Mesenchymal stem cell (in vitro differentiated cells and primary cell): ENCODE measurements at regions not wholly inside any gene's neighbourhood (a gene's known extent, or its start where the extent isn't known, plus 50 kb on each side); places are given as distances from the start of the nearest gene placed in this dataset.
"Not testable (repeated sequence)": the region's sequence is repeated elsewhere in the genome, so short reads cannot be mapped to it uniquely, and the experiment has no call there.

Source experiments
- DNase-seq: peaks from one replicate; pipeline ENCODE4 v3.0.0-alpha.2; 2013
- H2AFZ ChIP-seq: one replicate; pipeline ENCODE4 v1.6.1; 2013; ENCODE audit warnings: low read depth, mild to moderate bottlenecking, control low read depth, inconsistent platforms, low read length, moderate library complexity
- H2AK5ac ChIP-seq: 2 replicates; pipeline ENCODE4 v1.6.1; 2013; ENCODE audit warnings: low read length, moderate library complexity, mild to moderate bottlenecking, inconsistent platforms; ENCODE audit not compliant: severe bottlenecking
- H2BK120ac ChIP-seq: one replicate; pipeline ENCODE4 v1.6.1; 2013; ENCODE audit warnings: low read depth, mild to moderate bottlenecking, inconsistent platforms, low read length, moderate library complexity
- H2BK12ac ChIP-seq, 2 experiments: one replicate each; pipeline ENCODE4 v1.6.1; 2013; ENCODE audit warnings: inconsistent platforms in 2 of 2, low read length in 2 of 2, mild to moderate bottlenecking in 2 of 2, moderate library complexity in 2 of 2, control low read depth in 1 of 2
- H2BK15ac ChIP-seq: one replicate; pipeline ENCODE4 v1.6.1; 2013; ENCODE audit warnings: mild to moderate bottlenecking, low read depth, inconsistent platforms; ENCODE audit not compliant: poor library complexity, severe bottlenecking
- H2BK5ac ChIP-seq: 2 replicates; pipeline ENCODE4 v1.6.1; 2013; ENCODE audit warnings: low read depth, mild to moderate bottlenecking, low read length, control low read depth, inconsistent platforms; ENCODE audit not compliant: poor library complexity, severe bottlenecking
- H3K14ac ChIP-seq, 2 experiments: one replicate each; pipeline ENCODE4 v1.6.1; 2013; ENCODE audit warnings: inconsistent platforms in 2 of 2, low read length in 2 of 2, control low read depth in 1 of 2, mild to moderate bottlenecking in 1 of 2, moderate library complexity in 1 of 2
- H3K18ac ChIP-seq, 2 experiments: one replicate each; pipeline ENCODE4 v1.6.1; 2013; ENCODE audit warnings: inconsistent platforms in 2 of 2, low read length in 2 of 2, control low read depth in 1 of 2, low read depth in 1 of 2, mild to moderate bottlenecking in 1 of 2
- H3K23ac ChIP-seq, 2 experiments: one replicate each; pipeline ENCODE4 v1.6.1; 2013; ENCODE audit warnings: inconsistent platforms in 2 of 2, low read length in 2 of 2, mild to moderate bottlenecking in 2 of 2, moderate library complexity in 2 of 2, control low read depth in 1 of 2
- H3K27ac ChIP-seq: 2 replicates; pipeline ENCODE4 v1.5.1; 2013; ENCODE audit warnings: mild to moderate bottlenecking, moderate library complexity, low read length, control low read depth, inconsistent platforms; ENCODE audit not compliant: poor library complexity, severe bottlenecking
- H3K27me3 ChIP-seq, 2 experiments: 2 replicates each; pipeline versions ENCODE4 v1.6.1 to v1.7.0; 2013; ENCODE audit warnings: low read length in 2 of 2, mild to moderate bottlenecking in 2 of 2, moderate library complexity in 2 of 2, control low read depth in 1 of 2, inconsistent platforms in 1 of 2; ENCODE audit not compliant: control insufficient read depth in 1 of 2, insufficient read depth in 1 of 2
- H3K36me3 ChIP-seq, 2 experiments: 2 replicates each; pipeline versions ENCODE4 v1.6.1 to v1.7.0; 2013; ENCODE audit warnings: low read length in 2 of 2, control low read depth in 1 of 2, inconsistent platforms in 1 of 2, low read depth in 1 of 2, mild to moderate bottlenecking in 1 of 2; ENCODE audit not compliant: insufficient read depth in 2 of 2, control insufficient read depth in 1 of 2
- H3K4ac ChIP-seq, 2 experiments: one replicate each; pipeline ENCODE4 v1.6.1; 2013; ENCODE audit warnings: inconsistent platforms in 2 of 2, low read length in 2 of 2, mild to moderate bottlenecking in 2 of 2, moderate library complexity in 2 of 2, control low read depth in 1 of 2, low read depth in 1 of 2
- H3K4me1 ChIP-seq: 2 replicates; pipeline ENCODE4 v1.6.1; 2013; ENCODE audit warnings: low read depth, low read length, control low read depth; ENCODE audit not compliant: control insufficient read depth, insufficient read depth
- H3K4me2 ChIP-seq: 2 replicates; pipeline ENCODE4 v1.6.1; 2013; ENCODE audit warnings: low read length, mild to moderate bottlenecking, inconsistent platforms; ENCODE audit not compliant: poor library complexity, severe bottlenecking
- H3K4me3 ChIP-seq, 2 experiments: 2 replicates each; pipeline versions ENCODE4 v1.5.1 to v1.7.0; 2013; ENCODE audit warnings: low read length in 2 of 2, mild to moderate bottlenecking in 2 of 2, control low read depth in 1 of 2, low read depth in 1 of 2; ENCODE audit not compliant: insufficient read depth in 1 of 2
- H3K79me1 ChIP-seq: replicated peaks from 2 replicates; pipeline ENCODE4 v1.6.1; 2013; ENCODE audit warnings: mild to moderate bottlenecking, control low read depth, low read length, inconsistent platforms; ENCODE audit not compliant: poor library complexity, severe bottlenecking
- H3K9ac ChIP-seq: 2 replicates; pipeline ENCODE4 v1.7.0; 2013; ENCODE audit warnings: mild to moderate bottlenecking, low read length, moderate library complexity
- H3K9me3 ChIP-seq: 2 replicates; pipeline ENCODE4 v1.7.0; 2013; ENCODE audit warnings: mild to moderate bottlenecking, low read length; ENCODE audit not compliant: control insufficient read depth
- H4K8ac ChIP-seq: one replicate; pipeline ENCODE4 v1.6.1; 2013; ENCODE audit warnings: inconsistent platforms, mild to moderate bottlenecking, low read length, moderate library complexity
- H4K91ac ChIP-seq: one replicate; pipeline ENCODE4 v1.6.1; 2013; ENCODE audit warnings: mild to moderate bottlenecking, low read length, inconsistent platforms
- WGBS: methylation state at CpG from one replicate; pipeline ENCODE4 v1.1.7; 2013; ENCODE audit warnings: mixed read lengths; 5-methylcytosine and 5-hydroxymethylcytosine counted together

DNA sequence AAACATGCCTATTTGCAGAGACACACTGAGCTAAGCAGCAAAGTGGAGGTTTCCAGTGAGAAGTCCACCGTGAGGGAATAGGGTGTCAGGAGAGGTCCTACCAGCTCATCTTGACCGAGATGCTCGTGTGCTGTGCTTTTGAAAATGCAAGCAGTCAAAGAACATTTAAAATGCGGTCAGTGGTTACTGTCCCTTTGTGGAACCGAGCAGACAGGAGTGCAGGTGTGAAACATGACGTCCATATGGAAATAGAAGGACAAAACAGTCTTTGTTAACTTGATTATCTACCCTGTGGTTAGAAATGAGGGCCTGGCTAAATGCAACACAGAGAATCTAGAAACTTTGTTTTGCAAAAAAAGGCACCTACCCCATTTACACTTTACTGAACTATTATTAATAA, 473.3 kb downstream of the SPATA31A6 start:
- H3K27me3 ChIP-seq, H3K27ac ChIP-seq, H2BK12ac ChIP-seq, H3K4me3 ChIP-seq, H3K9ac ChIP-seq, DNase-seq, H2AFZ ChIP-seq, H2BK120ac ChIP-seq, H3K4me1 ChIP-seq, H3K79me1 ChIP-seq, H3K4ac ChIP-seq, H3K14ac ChIP-seq, H3K18ac ChIP-seq, H2AK5ac ChIP-seq, H2BK15ac ChIP-seq, H2BK5ac ChIP-seq, H4K8ac ChIP-seq, H4K91ac ChIP-seq, H3K4me2 ChIP-seq, H3K36me3 ChIP-seq, H3K9me3 ChIP-seq, H3K23ac ChIP-seq: not testable (repeated sequence)
- WGBS: no CpG with 5 or more reads among the region's 6 CpGs

DNA sequence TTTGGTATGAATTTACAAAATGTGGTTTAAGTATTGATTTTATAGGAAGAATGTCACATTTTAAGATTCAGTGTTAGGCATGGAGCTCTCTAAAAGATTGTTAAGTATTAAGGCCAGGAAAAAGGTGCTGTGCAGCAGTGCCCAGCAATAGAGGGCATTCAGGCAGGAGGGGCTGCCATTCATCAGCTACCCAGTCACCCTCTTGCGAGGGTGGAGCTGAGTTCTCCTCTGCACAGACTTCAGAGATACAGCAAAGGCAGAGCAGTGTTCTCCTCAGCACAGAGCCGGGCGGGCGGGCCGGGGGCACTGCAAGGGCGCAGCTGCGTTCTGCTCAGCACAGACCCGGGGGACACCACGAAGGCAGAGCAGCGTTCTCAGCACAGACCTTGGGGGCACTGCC, 474.0 kb downstream of the SPATA31A6 start:
- not testable (repeated sequence) for H3K9ac ChIP-seq, H3K23ac ChIP-seq, H2BK12ac ChIP-seq, H2BK5ac ChIP-seq, H2BK15ac ChIP-seq, H3K4ac ChIP-seq, H2BK120ac ChIP-seq, H3K4me3 ChIP-seq, H3K27ac ChIP-seq, H3K27me3 ChIP-seq, H2AFZ ChIP-seq, H4K91ac ChIP-seq, H2AK5ac ChIP-seq, H3K14ac ChIP-seq, H4K8ac ChIP-seq, DNase-seq, H3K79me1 ChIP-seq, H3K36me3 ChIP-seq, H3K4me2 ChIP-seq, H3K4me1 ChIP-seq, H3K9me3 ChIP-seq, H3K18ac ChIP-seq
- no CpG with 5 or more reads among the region's 10 CpGs for WGBS

DNA sequence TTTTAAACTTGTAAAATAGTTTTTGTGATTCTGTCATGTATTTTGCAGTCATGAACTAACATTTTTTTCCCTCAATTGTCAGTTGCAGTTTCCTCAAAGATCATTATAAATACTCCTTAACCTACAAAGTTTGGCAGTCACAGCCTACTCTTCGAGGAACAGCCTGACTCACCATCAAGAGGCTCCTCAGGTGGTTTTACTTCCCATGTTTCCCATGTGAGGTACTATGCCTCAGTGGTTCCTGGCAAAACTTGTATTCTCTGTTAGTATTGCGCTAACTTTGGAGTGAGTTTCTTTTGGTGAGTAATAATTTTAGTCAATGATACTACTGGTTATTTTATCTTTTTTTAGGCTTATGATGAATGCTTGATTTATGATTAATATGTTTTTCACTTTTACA, 513.7 kb downstream of the SPATA31A6 start:
- H3K27me3 ChIP-seq, H3K14ac ChIP-seq, H3K23ac ChIP-seq, H2AFZ ChIP-seq, H2BK15ac ChIP-seq, H3K36me3 ChIP-seq, H3K27ac ChIP-seq, H3K79me1 ChIP-seq, H2BK12ac ChIP-seq, H3K4me1 ChIP-seq, H3K4me3 ChIP-seq, H3K9ac ChIP-seq, H4K91ac ChIP-seq, H3K9me3 ChIP-seq, H3K18ac ChIP-seq, DNase-seq, H3K4ac ChIP-seq, H3K4me2 ChIP-seq, H2AK5ac ChIP-seq, H4K8ac ChIP-seq, H2BK5ac ChIP-seq, H2BK120ac ChIP-seq: not testable (repeated sequence)
- WGBS: 63% methylated on average over 1 of the region's 2 CpGs

DNA sequence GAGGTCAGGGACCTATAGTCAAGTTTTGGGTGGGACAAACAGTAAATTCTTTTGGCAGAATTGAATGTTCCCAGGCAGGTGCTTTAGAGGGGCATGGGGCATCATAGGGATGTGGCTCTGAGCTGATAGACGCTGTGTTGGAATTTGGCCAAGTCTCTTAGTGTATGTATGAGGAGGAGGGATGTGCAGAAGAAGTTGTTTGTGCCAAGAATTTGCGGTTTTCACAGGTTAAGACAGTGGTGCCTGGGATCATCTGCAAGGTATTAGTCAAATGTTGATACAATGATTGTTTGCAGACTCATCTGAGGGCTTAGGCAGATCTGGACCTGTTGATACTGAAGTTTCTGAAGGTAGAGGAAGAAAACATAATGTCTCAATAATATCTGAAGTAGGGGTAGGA, 519.4 kb downstream of the SPATA31A6 start:
- H3K18ac ChIP-seq, H3K14ac ChIP-seq, H2AK5ac ChIP-seq, H3K4me1 ChIP-seq, H3K9me3 ChIP-seq, H2BK5ac ChIP-seq, H3K9ac ChIP-seq, H3K27ac ChIP-seq, H4K91ac ChIP-seq, H2BK12ac ChIP-seq, H3K23ac ChIP-seq, H2AFZ ChIP-seq, H3K4me3 ChIP-seq, H2BK120ac ChIP-seq, DNase-seq, H3K79me1 ChIP-seq, H3K27me3 ChIP-seq, H3K36me3 ChIP-seq, H3K4me2 ChIP-seq, H4K8ac ChIP-seq, H2BK15ac ChIP-seq, H3K4ac ChIP-seq: not testable (repeated sequence)
- 42% methylated on average over 1 of the region's 2 CpGs for WGBS
